OCI-LY3 (cell line): ENCODE measurements at regions not wholly inside any gene's neighbourhood (a gene's known extent, or its start where the extent isn't known, plus 50 kb on each side); places are given as distances from the start of the nearest gene placed in this dataset.
"Not testable (repeated sequence)": the region's sequence is repeated elsewhere in the genome, so short reads cannot be mapped to it uniquely, and the experiment has no call there.

Experiments used
- H2AFZ ChIP-seq: fragments of 200-600, 300-600 bp; shearing (Covaris generic); 2 replicates; pipeline ENCODE4 v1.6.0; 2014; ENCODE audit warnings: antibody characterized with exemption, low read depth, low read length
- H3K27ac ChIP-seq: fragments of 200-600, 300-600 bp; sonication (generic); 2 replicates; pipeline ENCODE4 v1.5.1; 2014; ENCODE audit warnings: mild to moderate bottlenecking, low read length, moderate library complexity, mixed read lengths
- H3K27me3 ChIP-seq: fragments of 200-600, 300-600 bp; sonication (generic); 2 replicates; pipeline ENCODE4 v1.6.1; 2014; ENCODE audit warnings: low read depth, low read length, mixed read lengths
- H3K36me3 ChIP-seq: fragments of 200-600, 300-600 bp; sonication (generic); replicated peaks from 2 replicates; pipeline ENCODE3; 2014; ENCODE audit warnings: low read depth, low read length, mixed read lengths
- H3K4me1 ChIP-seq: fragments of 300-600, 200-600 bp; sonication (generic); 2 replicates; pipeline ENCODE4 v1.6.1; 2014; ENCODE audit warnings: low read length, mixed read lengths
- H3K4me2 ChIP-seq: fragments of 200-600, 300-600 bp; sonication (generic); 2 replicates; pipeline ENCODE4 v1.6.1; 2014; ENCODE audit warnings: low read length, mixed read lengths
- H3K4me3 ChIP-seq: fragments of 300-600, 200-600 bp; sonication (generic); 2 replicates; pipeline ENCODE4 v1.5.1; 2014; ENCODE audit warnings: antibody characterized with exemption, mild to moderate bottlenecking, low read length, moderate library complexity
- H3K79me2 ChIP-seq: fragments of 300-600, 200-600 bp; shearing (Covaris generic); 2 replicates; pipeline ENCODE4 v1.6.1; 2014; ENCODE audit warnings: mild to moderate bottlenecking, low read length, mixed read lengths
- H3K9ac ChIP-seq: fragments of 300-600, 200-600 bp; shearing (Covaris generic); 2 replicates; pipeline ENCODE4 v1.6.0; 2014; ENCODE audit warnings: mild to moderate bottlenecking, low read length, moderate library complexity
- H3K9me3 ChIP-seq: fragments of 200-600, 300-600 bp; shearing (Covaris generic); 2 replicates; pipeline ENCODE4 v1.6.1; 2014; ENCODE audit warnings: low read length, mixed read lengths; ENCODE audit not compliant: insufficient read depth
- H4K20me1 ChIP-seq: fragments of 200-600, 300-600 bp; sonication (generic); 2 replicates; pipeline ENCODE4 v1.6.1; 2016; ENCODE audit warnings: low read length, mixed read lengths; ENCODE audit not compliant: insufficient read depth
- CTCF ChIP-seq: fragments of 200-600, 300-600 bp; sonication (generic); IDR thresholded peaks from 2 replicates; pipeline ENCODE4 v1.5.1; 2014; ENCODE audit warnings: antibody characterized with exemption, low read length, low read depth
- EZH2phosphoT487 ChIP-seq: fragments of 200-600 bp; shearing (Covaris generic); IDR thresholded peaks from 2 replicates; pipeline ENCODE4 v1.6.1; 2018; ENCODE audit warnings: antibody characterized with exemption, mixed run types, low read depth

GRCh38 chr18:67131498-67131897 is 385.0 kb downstream of the DSEL start:
- no peaks in the 10 kb centered on the region for H3K79me2 ChIP-seq
- no peak overlapping the region for H2AFZ ChIP-seq
- H3K4me1 ChIP-seq, result no peaks in the 10 kb centered on the region
- H3K36me3 ChIP-seq, result no peaks in the 10 kb centered on the region
- no peaks in the 10 kb centered on the region for H4K20me1 ChIP-seq
- no peak overlapping the region for H3K27ac ChIP-seq
- H3K9ac ChIP-seq, result no peak overlapping the region
- no peak overlapping the region for H3K4me2 ChIP-seq
- no peaks in the 10 kb centered on the region for H3K27me3 ChIP-seq
- H3K9me3 ChIP-seq, result no peaks in the 10 kb centered on the region
- TF ChIP-seq EZH2phosphoT487 (no peak), CTCF (no peak)
- no peak overlapping the region for H3K4me3 ChIP-seq

GRCh38 chr18:67126751-67127150 is 389.8 kb downstream of the DSEL start:
- not testable (repeated sequence) for H3K27me3 ChIP-seq, H3K27ac ChIP-seq, H3K36me3 ChIP-seq, H3K4me2 ChIP-seq, H3K9ac ChIP-seq, H3K4me1 ChIP-seq, H3K79me2 ChIP-seq, H3K9me3 ChIP-seq, H4K20me1 ChIP-seq, H3K4me3 ChIP-seq, H2AFZ ChIP-seq

GRCh38 chr18:67123901-67124300 is 392.6 kb downstream of the DSEL start:
- Histone ChIP-seq H3K9me3 (no peaks in the 10 kb centered on the region), H3K79me2 (no peaks in the 10 kb centered on the region), H3K4me1 (no peaks in the 10 kb centered on the region), H3K9ac (no peak overlapping the region), H4K20me1 (no peaks in the 10 kb centered on the region), H2AFZ (no peak overlapping the region), H3K4me2 (no peak overlapping the region), H3K27me3 (no peaks in the 10 kb centered on the region), H3K36me3 (no peaks in the 10 kb centered on the region), H3K27ac (no peak overlapping the region), H3K4me3 (no peak overlapping the region)
- no peak for TF ChIP-seq EZH2phosphoT487
- TF ChIP-seq CTCF, result no peak

GRCh38 chr18:67117804-67118203 is 398.7 kb downstream of the DSEL start:
- Histone ChIP-seq H3K4me2 (no peak overlapping the region), H3K4me1 (no peaks in the 10 kb centered on the region)
- TF ChIP-seq EZH2phosphoT487, result no peak
- no peak for TF ChIP-seq CTCF

GRCh38 chr18:67109535-67109934 is 407.0 kb downstream of the DSEL start:
- no peaks in the 10 kb centered on the region for H4K20me1 ChIP-seq
- H3K36me3 ChIP-seq, result no peaks in the 10 kb centered on the region
- TF ChIP-seq EZH2phosphoT487 (no peak), CTCF (no peak)
- no peak overlapping the region for H3K4me3 ChIP-seq
- H3K9ac ChIP-seq, result no peak overlapping the region
- no peaks in the 10 kb centered on the region for H3K27me3 ChIP-seq
- no peak overlapping the region for H3K27ac ChIP-seq
- no peaks in the 10 kb centered on the region; the same call in 1 of the 2 replicates for H3K9me3 ChIP-seq
- H3K79me2 ChIP-seq, result no peaks in the 10 kb centered on the region
- H2AFZ ChIP-seq, result no peak overlapping the region
- no peak overlapping the region for H3K4me2 ChIP-seq
- peaks cover under 1% of the 10 kb centered on the region; the same call in 1 of the 2 replicates for H3K4me1 ChIP-seq

More at GRCh38 chr18:67117804-67118203, 398.7 kb downstream of the DSEL start:
- Histone ChIP-seq H3K9me3 (no peaks in the 10 kb centered on the region), H3K27me3 (no peaks in the 10 kb centered on the region), H3K4me3 (no peak overlapping the region), H2AFZ (no peak overlapping the region), H3K36me3 (no peaks in the 10 kb centered on the region), H3K27ac (no peak overlapping the region), H3K9ac (no peak overlapping the region), H4K20me1 (no peaks in the 10 kb centered on the region), H3K79me2 (no peaks in the 10 kb centered on the region)
